NCI-H748 (cell line): ENCODE measurements at regions not wholly inside any gene's neighbourhood (a gene's known extent, or its start where the extent isn't known, plus 50 kb on each side); places are given as distances from the start of the nearest gene placed in this dataset.
"Not testable (repeated sequence)": the region's sequence is repeated elsewhere in the genome, so short reads cannot be mapped to it uniquely, and the experiment has no call there.

Experiments used
- DNase-seq: peaks from one replicate; lab custom pipeline; 2025; ENCODE audit not compliant: unreplicated experiment; lab: John Stamatoyannopoulos, UW

GRCh38 chr11:70547821-70548670, 149.7 kb downstream of the CTTN start:
- peak; percentile 13 for DNase-seq

GRCh38 chr11:70548976-70549375, 150.6 kb downstream of the CTTN start:
- no peak for DNase-seq

- DNase-seq, result no peak
Observed at GRCh38 chr11:70549386-70549785, 151.1 kb downstream of the CTTN start.

- no peak for DNase-seq
Observed at GRCh38 chr11:70549796-70550195, 151.5 kb downstream of the CTTN start.

- DNase-seq, result no peak
Observed at GRCh38 chr11:70550456-70551195, 152.3 kb downstream of the CTTN start.

GRCh38 chr11:70551351-70552166, 153.2 kb downstream of the CTTN start:
- no peak for DNase-seq

- no peak for DNase-seq
Observed at GRCh38 chr11:70552167-70553150, 154.1 kb downstream of the CTTN start.

GRCh38 chr11:70555078-70555477, 156.7 kb downstream of the CTTN start:
- no peak for DNase-seq

- no peak for DNase-seq
Observed at GRCh38 chr11:70556884-70557741, 158.8 kb downstream of the CTTN start.

GRCh38 chr11:70557742-70558485, 159.6 kb downstream of the CTTN start:
- no peak for DNase-seq

- no peak for DNase-seq
Observed at GRCh38 chr11:70558681-70559080, 160.4 kb downstream of the CTTN start.

- DNase-seq, result no peak
Observed at GRCh38 chr11:70559516-70559915, 161.2 kb downstream of the CTTN start.

- not testable (repeated sequence) for DNase-seq
Observed at GRCh38 chr11:70560621-70561020, 162.3 kb downstream of the CTTN start.

GRCh38 chr11:70566768-70567530, 168.6 kb downstream of the CTTN start:
- DNase-seq, result no peak

GRCh38 chr11:70567680-70568034, 169.3 kb downstream of the CTTN start:
- no peak for DNase-seq

- DNase-seq, result no peak
Observed at GRCh38 chr11:70568035-70568813, 169.9 kb downstream of the CTTN start.
